Esophagus muscularis mucosa (tissue), 4 donors: ENCODE measurements at regions not wholly inside any gene's neighbourhood (a gene's known extent, or its start where the extent isn't known, plus 50 kb on each side); places are given as distances from the start of the nearest gene placed in this dataset.

Experiments
- CTCF ChIP-seq, 3 experiments: fragments of 200-600 bp in 2 of 3; fragments of 450-650 bp in 1 of 3; sonication (generic) in 2 of 3; IDR thresholded peaks; one replicate each; pipeline ENCODE4 v1.5.1; 2017 to 2019; ENCODE audit warnings: antibody characterized with exemption in 3 of 3, mild to moderate bottlenecking in 2 of 3, moderate library complexity in 1 of 3
- EP300 ChIP-seq: sonication (generic); formaldehyde crosslinking; IDR thresholded peaks from one replicate; pipeline ENCODE4 v1.6.1; 2017; ENCODE audit warnings: antibody characterized with exemption
- POLR2A ChIP-seq: fragments of 450-650 bp; IDR thresholded peaks from one replicate; pipeline ENCODE4 v1.6.1; 2017; ENCODE audit warnings: antibody characterized with exemption, moderate library complexity, mild to moderate bottlenecking, low read depth
- POLR2AphosphoS5 ChIP-seq, 2 donors: sonication (generic); formaldehyde crosslinking; IDR thresholded peaks; one replicate each; pipeline ENCODE4 v1.6.1; 2017; ENCODE audit warnings: antibody characterized with exemption in 2 of 2

- TF ChIP-seq CTCF (IDR thresholded peaks at IDR 0.05) (no peak), POLR2AphosphoS5 (IDR thresholded peaks at IDR 0.05) (peak; percentile 21 to 74), POLR2A (no peak), EP300 (no peak)
These were observed 58.6 kb upstream of the TNRC6A start for GRCh38 chr16:24670623-24671454.
